ENCODE measurements at regions not wholly inside any gene's neighbourhood (a gene's known extent, or its start where the extent isn't known, plus 50 kb on each side); places are given as distances from the start of the nearest gene placed in this dataset.

- H3K27ac Mint-ChIP-seq = no peak overlapping the region
- DNase-seq = no peak
- H3K4me1 Mint-ChIP-seq = no peaks in the 10 kb centered on the region
- no peaks in the 10 kb centered on the region for H3K36me3 ChIP-seq (ENCODE audit: control insufficient read depth, insufficient read depth, low read length)
- ATAC-seq = no peak
- WGBS (ENCODE audit: insufficient coverage) = 84% methylated on average over 4 of the region's 4 CpGs
- H3K4me3 Mint-ChIP-seq = no peak overlapping the region
- no peaks in the 10 kb centered on the region for H3K27me3 ChIP-seq (ENCODE audit: control insufficient read depth, insufficient read depth, low read length)
- TF ChIP-seq, protein P1, sequence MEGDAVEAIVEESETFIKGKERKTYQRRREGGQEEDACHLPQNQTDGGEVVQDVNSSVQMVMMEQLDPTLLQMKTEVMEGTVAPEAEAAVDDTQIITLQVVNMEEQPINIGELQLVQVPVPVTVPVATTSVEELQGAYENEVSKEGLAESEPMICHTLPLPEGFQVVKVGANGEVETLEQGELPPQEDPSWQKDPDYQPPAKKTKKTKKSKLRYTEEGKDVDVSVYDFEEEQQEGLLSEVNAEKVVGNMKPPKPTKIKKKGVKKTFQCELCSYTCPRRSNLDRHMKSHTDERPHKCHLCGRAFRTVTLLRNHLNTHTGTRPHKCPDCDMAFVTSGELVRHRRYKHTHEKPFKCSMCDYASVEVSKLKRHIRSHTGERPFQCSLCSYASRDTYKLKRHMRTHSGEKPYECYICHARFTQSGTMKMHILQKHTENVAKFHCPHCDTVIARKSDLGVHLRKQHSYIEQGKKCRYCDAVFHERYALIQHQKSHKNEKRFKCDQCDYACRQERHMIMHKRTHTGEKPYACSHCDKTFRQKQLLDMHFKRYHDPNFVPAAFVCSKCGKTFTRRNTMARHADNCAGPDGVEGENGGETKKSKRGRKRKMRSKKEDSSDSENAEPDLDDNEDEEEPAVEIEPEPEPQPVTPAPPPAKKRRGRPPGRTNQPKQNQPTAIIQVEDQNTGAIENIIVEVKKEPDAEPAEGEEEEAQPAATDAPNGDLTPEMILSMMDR (IDR thresholded peaks at IDR 0.05) = no peak
- H3K9me3 ChIP-seq (ENCODE audit: control insufficient read depth, insufficient read depth, low read length) = peaks cover 5% of the 10 kb centered on the region
- H3K4me1 ChIP-seq (ENCODE audit: control insufficient read depth, insufficient read depth, low read length) = peaks cover 4% of the 10 kb centered on the region
- no peaks in the 10 kb centered on the region for H3K9me3 Mint-ChIP-seq
- intact Hi-C loops (cut with micrococcal nuclease) = no loop called here
- peaks cover 0 to 6% of the 10 kb centered on the region in 2 donors for H3K27me3 Mint-ChIP-seq (ENCODE audit: low read depth in 2 of 2)
- H3K27ac ChIP-seq (ENCODE audit: low read length) = no peak overlapping the region
- no peak overlapping the region for H3K4me3 ChIP-seq (ENCODE audit: low read length)
- no peaks in the 10 kb centered on the region for H3K36me3 Mint-ChIP-seq
These were observed 249.4 kb downstream of the FAM43A start for GRCh38 chr3:194935061-194935460.

- DNase-seq (no peak), ATAC-seq (no peak)
- Histone ChIP-seq H3K36me3 (ENCODE audit: control insufficient read depth, insufficient read depth, low read length) (no peaks in the 10 kb centered on the region), H3K27me3 (ENCODE audit: control insufficient read depth, insufficient read depth, low read length) (no peaks in the 10 kb centered on the region), H3K4me1 (ENCODE audit: control insufficient read depth, insufficient read depth, low read length) (peaks cover 1% of the 10 kb centered on the region), H3K4me3 (ENCODE audit: low read length) (no peak overlapping the region), H3K27ac (ENCODE audit: low read length) (no peak overlapping the region), H3K9me3 (ENCODE audit: control insufficient read depth, insufficient read depth, low read length) (peaks cover 5% of the 10 kb centered on the region)
- no peak overlapping the region for H3K4me3 Mint-ChIP-seq
- no peaks in the 10 kb centered on the region for H3K36me3 Mint-ChIP-seq
- H3K9me3 Mint-ChIP-seq = no peaks in the 10 kb centered on the region
- H3K27ac Mint-ChIP-seq = no peak overlapping the region
- TF ChIP-seq, protein P1 (IDR thresholded peaks at IDR 0.05) = no peak
- H3K27me3 Mint-ChIP-seq (ENCODE audit: low read depth in 2 of 2) = peaks cover 0 to 7% of the 10 kb centered on the region in 2 donors
- intact Hi-C loops (cut with micrococcal nuclease) = no loop called here
- 73% methylated on average over 8 of the region's 10 CpGs for WGBS (ENCODE audit: insufficient coverage)
- no peaks in the 10 kb centered on the region for H3K4me1 Mint-ChIP-seq
These were observed 250.2 kb downstream of the FAM43A start for GRCh38 chr3:194935632-194936470.

- DNase-seq = no peak
- H3K27me3 Mint-ChIP-seq (ENCODE audit: low read depth in 2 of 2) = peaks cover 0 to 11% of the 10 kb centered on the region in 2 donors
- H3K9me3 Mint-ChIP-seq = no peaks in the 10 kb centered on the region
- TF ChIP-seq, protein P1 (IDR thresholded peaks at IDR 0.05) = no peak
- H3K9me3 ChIP-seq (ENCODE audit: control insufficient read depth, insufficient read depth, low read length) = peaks cover 5% of the 10 kb centered on the region
- intact Hi-C loops (cut with micrococcal nuclease) = no loop called here
- no peaks in the 10 kb centered on the region for H3K4me1 Mint-ChIP-seq
- H3K27ac ChIP-seq (ENCODE audit: low read length) = no peak overlapping the region
- no peaks in the 10 kb centered on the region for H3K36me3 Mint-ChIP-seq
- H3K27me3 ChIP-seq (ENCODE audit: control insufficient read depth, insufficient read depth, low read length) = no peaks in the 10 kb centered on the region
- H3K4me1 ChIP-seq (ENCODE audit: control insufficient read depth, insufficient read depth, low read length) = peaks cover 1% of the 10 kb centered on the region
- H3K4me3 Mint-ChIP-seq = no peak overlapping the region
- no peak overlapping the region for H3K27ac Mint-ChIP-seq
- no peak for ATAC-seq
- WGBS (ENCODE audit: insufficient coverage) = 78% methylated on average over 4 of the region's 4 CpGs
- H3K36me3 ChIP-seq (ENCODE audit: control insufficient read depth, insufficient read depth, low read length) = no peaks in the 10 kb centered on the region
- no peak overlapping the region for H3K4me3 ChIP-seq (ENCODE audit: low read length)
These were observed 251.0 kb downstream of the FAM43A start for GRCh38 chr3:194936659-194937058.

DNA sequence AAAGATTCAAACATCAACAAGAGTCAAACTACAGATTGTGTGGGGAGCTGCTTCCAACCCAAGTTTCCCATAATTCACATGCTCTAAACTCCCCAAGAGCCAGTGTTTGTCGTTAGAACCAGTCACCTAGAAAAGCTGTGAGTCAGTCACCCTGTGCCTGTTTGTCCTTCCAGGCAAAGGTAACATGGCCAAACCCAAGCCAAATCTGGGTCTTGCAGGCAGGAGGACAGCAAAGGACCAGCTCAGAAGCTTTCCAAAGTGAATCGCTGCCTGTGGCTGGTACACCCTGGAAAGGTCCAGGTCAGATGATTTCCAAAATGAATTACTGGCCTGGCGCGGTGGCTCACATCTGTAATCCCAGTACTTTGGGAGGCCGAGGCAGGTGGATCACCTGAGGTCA lies 251.5 kb downstream of the FAM43A start:
- no peak for DNase-seq
- intact Hi-C loops (cut with micrococcal nuclease) = no loop called here
- Histone ChIP-seq H3K4me3 (ENCODE audit: low read length) (no peak overlapping the region), H3K9me3 (ENCODE audit: control insufficient read depth, insufficient read depth, low read length) (peaks cover 5% of the 10 kb centered on the region), H3K27me3 (ENCODE audit: control insufficient read depth, insufficient read depth, low read length) (no peaks in the 10 kb centered on the region), H3K27ac (ENCODE audit: low read length) (no peak overlapping the region), H3K36me3 (ENCODE audit: control insufficient read depth, insufficient read depth, low read length) (no peaks in the 10 kb centered on the region), H3K4me1 (ENCODE audit: control insufficient read depth, insufficient read depth, low read length) (peaks cover 4% of the 10 kb centered on the region)
- H3K36me3 Mint-ChIP-seq = no peaks in the 10 kb centered on the region
- TF ChIP-seq, protein P1 (IDR thresholded peaks at IDR 0.05) = no peak
- peaks cover 0 to 11% of the 10 kb centered on the region in 2 donors for H3K27me3 Mint-ChIP-seq (ENCODE audit: low read depth in 2 of 2)
- ATAC-seq = no peak
- no peak overlapping the region for H3K27ac Mint-ChIP-seq
- no peaks in the 10 kb centered on the region for H3K9me3 Mint-ChIP-seq
- 86% methylated on average over 5 of the region's 5 CpGs for WGBS (ENCODE audit: insufficient coverage)
- no peaks in the 10 kb centered on the region for H3K4me1 Mint-ChIP-seq
- no peak overlapping the region for H3K4me3 Mint-ChIP-seq
